GM23338 (cell line): ENCODE measurements at regions not wholly inside any gene's neighbourhood (a gene's known extent, or its start where the extent isn't known, plus 50 kb on each side); places are given as distances from the start of the nearest gene placed in this dataset.

Source experiments
- ATAC-seq: fragments of 200-7000 bp; cut with Tn5 transposase; 3 replicates; pipeline ENCODE4 v1.9.1; 2020
- DNase-seq: peaks from one replicate; pipeline ENCODE4 v3.0.0-alpha.2; 2015; ENCODE audit warnings: low spot score
- H2AFZ ChIP-seq: fragments of 200-600 bp; sonication (generic); 2 replicates; pipeline ENCODE4 v1.8.0; 2016; ENCODE audit warnings: antibody characterized with exemption, mild to moderate bottlenecking, moderate library complexity
- H3F3A ChIP-seq: fragments of 200-600 bp; sonication (generic); replicated peaks from 2 replicates; pipeline ENCODE4 v1.8.0; 2017; ENCODE audit warnings: antibody characterized with exemption, mixed run types, low read depth
- H3K27ac ChIP-seq: fragments of 200-600 bp; sonication (generic); 2 replicates; pipeline ENCODE4 v1.6.1; 2016; ENCODE audit warnings: low read depth
- H3K27me3 ChIP-seq: fragments of 200-600 bp; sonication (generic); 2 replicates; pipeline ENCODE4 v1.8.0; 2016; ENCODE audit warnings: mild to moderate bottlenecking, mixed run types, moderate library complexity; ENCODE audit not compliant: insufficient read depth
- H3K36me3 ChIP-seq: fragments of 200-600 bp; sonication (generic); 2 replicates; pipeline ENCODE4 v1.8.0; 2016; ENCODE audit warnings: mild to moderate bottlenecking; ENCODE audit not compliant: insufficient read depth
- H3K4me1 ChIP-seq: fragments of 200-600 bp; sonication (generic); 2 replicates; pipeline ENCODE4 v1.8.0; 2016; ENCODE audit warnings: mild to moderate bottlenecking, moderate library complexity; ENCODE audit not compliant: insufficient read depth
- H3K4me2 ChIP-seq: fragments of 200-600 bp; sonication (generic); 2 replicates; pipeline ENCODE4 v1.7.1; 2017; ENCODE audit warnings: mixed run types
- H3K4me3 ChIP-seq: fragments of 200-600 bp; sonication (generic); 2 replicates; pipeline ENCODE4 v1.6.1; 2016; ENCODE audit warnings: mixed run types
- H3K79me2 ChIP-seq: fragments of 200-600 bp; sonication (generic); replicated peaks from 2 replicates; pipeline ENCODE4 v1.8.0; 2017; ENCODE audit warnings: mild to moderate bottlenecking; ENCODE audit not compliant: insufficient read depth
- H3K9me2 ChIP-seq: fragments of 200-600 bp; sonication (generic); 2 replicates; pipeline ENCODE4 v1.8.0; 2017; ENCODE audit not compliant: insufficient read depth
- H4K20me1 ChIP-seq: fragments of 200-600 bp; sonication (generic); replicated peaks from 2 replicates; pipeline ENCODE4 v1.8.0; 2017; ENCODE audit warnings: mild to moderate bottlenecking; ENCODE audit not compliant: insufficient read depth
- H3K27ac Mint-ChIP-seq: 2 replicates; pipeline ENCODE4 v1.8.0; 2020; ENCODE audit warnings: inconsistent platforms, mild to moderate bottlenecking, moderate library complexity, mixed read lengths
- H3K27me3 Mint-ChIP-seq: 3 replicates; pipeline ENCODE4 v1.8.0; 2022; ENCODE audit warnings: low read depth, mild to moderate bottlenecking, moderate library complexity, mixed read lengths, inconsistent platforms; ENCODE audit not compliant: insufficient read depth, poor library complexity
- H3K36me3 Mint-ChIP-seq: 3 replicates; pipeline ENCODE4 v1.8.0; 2021; ENCODE audit warnings: low read depth, mild to moderate bottlenecking, inconsistent platforms, moderate library complexity, mixed read lengths
- H3K4me1 Mint-ChIP-seq: 3 replicates; pipeline ENCODE4 v1.8.0; 2020; ENCODE audit warnings: mild to moderate bottlenecking, inconsistent platforms, mixed read lengths
- H3K4me3 Mint-ChIP-seq: 3 replicates; pipeline ENCODE4 v1.8.0; 2021; ENCODE audit warnings: moderate library complexity, mild to moderate bottlenecking, inconsistent platforms, mixed read lengths
- H3K9me3 Mint-ChIP-seq: 3 replicates; pipeline ENCODE4 v1.8.0; 2020; ENCODE audit warnings: moderate library complexity, mild to moderate bottlenecking, inconsistent platforms, mixed read lengths
- CREB1 ChIP-seq: fragments of 250-450 bp; sonication (Bioruptor Pico); IDR thresholded peaks from 2 replicates; pipeline ENCODE4 v1.5.0; 2020; ENCODE audit warnings: low read depth, mild to moderate bottlenecking, moderate library complexity
- CTCF ChIP-seq, 2 experiments: fragments of 200-600 bp in 1 of 2; sonication (generic) in 1 of 2; conservative IDR thresholded peaks; 2 replicates each; pipeline versions ENCODE4 v1.5.1 to v1.6.1; 2016 to 2017; ENCODE audit warnings: antibody characterized with exemption in 2 of 2, low read depth in 2 of 2, mild to moderate bottlenecking in 2 of 2, moderate library complexity in 1 of 2
- ETS1 ChIP-seq: IDR thresholded peaks from 2 replicates; pipeline ENCODE4 v1.6.1; 2016; ENCODE audit warnings: antibody characterized with exemption
- EZH2phosphoT487 ChIP-seq: fragments of 200-600 bp; sonication (generic); IDR thresholded peaks from one replicate; pipeline ENCODE4 v1.8.1; 2018; ENCODE audit warnings: antibody characterized with exemption; ENCODE audit not compliant: unreplicated experiment
- NANOG ChIP-seq: IDR thresholded peaks from 2 replicates; pipeline ENCODE4 v1.6.1; 2016; ENCODE audit warnings: antibody characterized with exemption, borderline replicate concordance
- STAT1 ChIP-seq: IDR thresholded peaks from one replicate; pipeline ENCODE4 v1.6.1; 2016; ENCODE audit warnings: antibody characterized with exemption; ENCODE audit not compliant: unreplicated experiment
- ZNF114 ChIP-seq: fragments of 250-450 bp; sonication (Bioruptor Pico); IDR thresholded peaks from 2 replicates; pipeline ENCODE4 v1.5.0; 2020; ENCODE audit warnings: mild to moderate bottlenecking, moderate library complexity
- ZNF331 ChIP-seq: fragments of 250-450 bp; sonication (Bioruptor Pico); IDR thresholded peaks from 2 replicates; pipeline ENCODE4 v1.5.0; 2020; ENCODE audit warnings: low read depth, mild to moderate bottlenecking, moderate library complexity
- TF ChIP-seq, protein P1 (sequence below): fragments of 250-450 bp; sonication (Bioruptor Pico); IDR thresholded peaks from 2 replicates; pipeline ENCODE4 v1.5.0; 2020; ENCODE audit warnings: mild to moderate bottlenecking, moderate library complexity

DNA sequence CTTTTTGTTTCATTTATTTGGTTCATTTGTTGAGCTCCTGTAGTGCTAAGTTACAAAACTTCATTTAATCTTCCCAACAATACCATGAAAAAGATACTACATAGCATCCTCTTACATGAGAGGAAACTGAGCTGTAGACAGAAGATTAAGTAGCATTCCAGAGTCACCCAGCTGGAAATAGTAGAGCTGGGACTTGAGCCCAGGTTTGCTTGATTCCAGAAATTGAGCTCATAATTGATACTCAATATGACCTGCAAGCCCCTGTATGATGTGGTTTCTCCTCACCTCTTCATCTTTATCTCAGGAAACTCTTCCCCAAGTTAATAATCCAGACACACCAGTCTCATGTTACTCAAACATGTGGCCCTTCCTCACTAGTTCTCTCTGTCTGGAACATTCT, 87.0 kb upstream of the DAAM1 start:
- H3K79me2 ChIP-seq = no peaks in the 10 kb centered on the region
- Mint-ChIP-seq H3K27me3 (no peaks in the 10 kb centered on the region), H3K4me3 (no peak overlapping the region), H3K27ac (no peak overlapping the region), H3K9me3 (no peaks in the 10 kb centered on the region), H3K4me1 (no peaks in the 10 kb centered on the region), H3K36me3 (no peaks in the 10 kb centered on the region)
- no peak overlapping the region for H2AFZ ChIP-seq
- H3K27ac ChIP-seq = no peak overlapping the region
- ATAC-seq (no peak), DNase-seq (no peak)
- TF ChIP-seq NANOG (no peak), ZNF331 (no peak), EZH2phosphoT487 (no peak), ZNF114 (CRISPR knock-in tag) (no peak), CTCF (conservative IDR thresholded peaks at IDR 0.05; ENCODE audit: low read depth in 2 of 2) (no peak), STAT1 (no peak), ETS1 (no peak), CREB1 (CRISPR knock-in tag) (no peak)
- no peak overlapping the region for H3K4me3 ChIP-seq
- H3K9me2 ChIP-seq = no peaks in the 10 kb centered on the region
- no peaks in the 10 kb centered on the region for H4K20me1 ChIP-seq
- no peaks in the 10 kb centered on the region for H3K27me3 ChIP-seq
- no peaks in the 10 kb centered on the region for H3K36me3 ChIP-seq
- no peaks in the 10 kb centered on the region for H3F3A ChIP-seq
- H3K4me1 ChIP-seq = no peaks in the 10 kb centered on the region
- H3K4me2 ChIP-seq = no peak overlapping the region

- H3K4me3 Mint-ChIP-seq = no peak overlapping the region
- no peaks in the 10 kb centered on the region for H3K4me1 ChIP-seq
- H3F3A ChIP-seq = no peaks in the 10 kb centered on the region
- no peak overlapping the region for H3K4me2 ChIP-seq
- TF ChIP-seq, protein P1, sequence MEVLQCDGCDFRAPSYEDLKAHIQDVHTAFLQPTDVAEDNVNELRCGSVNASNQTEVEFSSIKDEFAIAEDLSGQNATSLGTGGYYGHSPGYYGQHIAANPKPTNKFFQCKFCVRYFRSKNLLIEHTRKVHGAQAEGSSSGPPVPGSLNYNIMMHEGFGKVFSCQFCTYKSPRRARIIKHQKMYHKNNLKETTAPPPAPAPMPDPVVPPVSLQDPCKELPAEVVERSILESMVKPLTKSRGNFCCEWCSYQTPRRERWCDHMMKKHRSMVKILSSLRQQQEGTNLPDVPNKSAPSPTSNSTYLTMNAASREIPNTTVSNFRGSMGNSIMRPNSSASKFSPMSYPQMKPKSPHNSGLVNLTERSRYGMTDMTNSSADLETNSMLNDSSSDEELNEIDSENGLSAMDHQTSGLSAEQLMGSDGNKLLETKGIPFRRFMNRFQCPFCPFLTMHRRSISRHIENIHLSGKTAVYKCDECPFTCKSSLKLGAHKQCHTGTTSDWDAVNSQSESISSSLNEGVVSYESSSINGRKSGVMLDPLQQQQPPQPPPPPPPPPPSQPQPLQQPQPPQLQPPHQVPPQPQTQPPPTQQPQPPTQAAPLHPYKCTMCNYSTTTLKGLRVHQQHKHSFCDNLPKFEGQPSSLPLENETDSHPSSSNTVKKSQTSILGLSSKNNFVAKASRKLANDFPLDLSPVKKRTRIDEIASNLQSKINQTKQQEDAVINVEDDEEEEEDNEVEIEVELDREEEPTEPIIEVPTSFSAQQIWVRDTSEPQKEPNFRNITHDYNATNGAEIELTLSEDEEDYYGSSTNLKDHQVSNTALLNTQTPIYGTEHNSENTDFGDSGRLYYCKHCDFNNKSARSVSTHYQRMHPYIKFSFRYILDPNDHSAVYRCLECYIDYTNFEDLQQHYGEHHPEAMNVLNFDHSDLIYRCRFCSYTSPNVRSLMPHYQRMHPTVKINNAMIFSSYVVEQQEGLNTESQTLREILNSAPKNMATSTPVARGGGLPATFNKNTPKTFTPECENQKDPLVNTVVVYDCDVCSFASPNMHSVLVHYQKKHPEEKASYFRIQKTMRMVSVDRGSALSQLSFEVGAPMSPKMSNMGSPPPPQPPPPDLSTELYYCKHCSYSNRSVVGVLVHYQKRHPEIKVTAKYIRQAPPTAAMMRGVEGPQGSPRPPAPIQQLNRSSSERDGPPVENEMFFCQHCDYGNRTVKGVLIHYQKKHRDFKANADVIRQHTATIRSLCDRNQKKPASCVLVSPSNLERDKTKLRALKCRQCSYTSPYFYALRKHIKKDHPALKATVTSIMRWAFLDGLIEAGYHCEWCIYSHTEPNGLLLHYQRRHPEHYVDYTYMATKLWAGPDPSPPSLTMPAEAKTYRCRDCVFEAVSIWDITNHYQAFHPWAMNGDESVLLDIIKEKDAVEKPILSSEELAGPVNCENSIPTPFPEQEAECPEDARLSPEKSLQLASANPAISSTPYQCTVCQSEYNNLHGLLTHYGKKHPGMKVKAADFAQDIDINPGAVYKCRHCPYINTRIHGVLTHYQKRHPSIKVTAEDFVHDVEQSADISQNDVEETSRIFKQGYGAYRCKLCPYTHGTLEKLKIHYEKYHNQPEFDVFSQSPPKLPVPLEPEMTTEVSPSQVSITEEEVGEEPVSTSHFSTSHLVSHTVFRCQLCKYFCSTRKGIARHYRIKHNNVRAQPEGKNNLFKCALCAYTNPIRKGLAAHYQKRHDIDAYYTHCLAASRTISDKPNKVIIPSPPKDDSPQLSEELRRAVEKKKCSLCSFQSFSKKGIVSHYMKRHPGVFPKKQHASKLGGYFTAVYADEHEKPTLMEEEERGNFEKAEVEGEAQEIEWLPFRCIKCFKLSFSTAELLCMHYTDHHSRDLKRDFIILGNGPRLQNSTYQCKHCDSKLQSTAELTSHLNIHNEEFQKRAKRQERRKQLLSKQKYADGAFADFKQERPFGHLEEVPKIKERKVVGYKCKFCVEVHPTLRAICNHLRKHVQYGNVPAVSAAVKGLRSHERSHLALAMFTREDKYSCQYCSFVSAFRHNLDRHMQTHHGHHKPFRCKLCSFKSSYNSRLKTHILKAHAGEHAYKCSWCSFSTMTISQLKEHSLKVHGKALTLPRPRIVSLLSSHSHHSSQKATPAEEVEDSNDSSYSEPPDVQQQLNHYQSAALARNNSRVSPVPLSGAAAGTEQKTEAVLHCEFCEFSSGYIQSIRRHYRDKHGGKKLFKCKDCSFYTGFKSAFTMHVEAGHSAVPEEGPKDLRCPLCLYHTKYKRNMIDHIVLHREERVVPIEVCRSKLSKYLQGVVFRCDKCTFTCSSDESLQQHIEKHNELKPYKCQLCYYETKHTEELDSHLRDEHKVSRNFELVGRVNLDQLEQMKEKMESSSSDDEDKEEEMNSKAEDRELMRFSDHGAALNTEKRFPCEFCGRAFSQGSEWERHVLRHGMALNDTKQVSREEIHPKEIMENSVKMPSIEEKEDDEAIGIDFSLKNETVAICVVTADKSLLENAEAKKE (CRISPR knock-in tag) = no peak
- no peak overlapping the region for H2AFZ ChIP-seq
- peaks cover 3% of the 10 kb centered on the region; the same call in 1 of the 3 replicates for H3K9me3 Mint-ChIP-seq
- ATAC-seq (no peak), DNase-seq (no peak)
- H3K4me3 ChIP-seq = no peak overlapping the region
- H3K27ac Mint-ChIP-seq = no peak overlapping the region
- H3K9me2 ChIP-seq = no peaks in the 10 kb centered on the region
- no peaks in the 10 kb centered on the region for H3K36me3 ChIP-seq
- H4K20me1 ChIP-seq = no peaks in the 10 kb centered on the region
- H3K4me1 Mint-ChIP-seq = no peaks in the 10 kb centered on the region; the same call in 2 of the 3 replicates
- H3K36me3 Mint-ChIP-seq = no peaks in the 10 kb centered on the region
- no peaks in the 10 kb centered on the region for H3K27me3 ChIP-seq
- H3K27ac ChIP-seq = no peak overlapping the region
- no peaks in the 10 kb centered on the region for H3K79me2 ChIP-seq
- no peaks in the 10 kb centered on the region for H3K27me3 Mint-ChIP-seq
Observed at GRCh38 chr14:59103396-59103795, 85.1 kb upstream of the DAAM1 start.
